Lower leg skin (tissue), 3 donors: ENCODE measurements at regions not wholly inside any gene's neighbourhood (a gene's known extent, or its start where the extent isn't known, plus 50 kb on each side); places are given as distances from the start of the nearest gene placed in this dataset.

ENCODE experiments used
- CTCF ChIP-seq, 3 donors: fragments of 450-650 bp; IDR thresholded peaks; one replicate each; pipeline ENCODE4 v1.5.1; 2016; ENCODE audit warnings: antibody characterized with exemption in 3 of 3, mild to moderate bottlenecking in 3 of 3, moderate library complexity in 2 of 3
- POLR2A ChIP-seq, 2 donors: fragments of 450-650 bp; IDR thresholded peaks; one replicate each; pipeline ENCODE4 v1.6.1; 2016 to 2017; ENCODE audit warnings: antibody characterized with exemption in 2 of 2, mild to moderate bottlenecking in 1 of 2, moderate library complexity in 1 of 2

- no peak for TF ChIP-seq CTCF (IDR thresholded peaks at IDR 0.05)
- TF ChIP-seq POLR2A (IDR thresholded peaks at IDR 0.05) = no peak
Measured at GRCh38 chr17:69975808-69976207, 99.2 kb upstream of the KCNJ16 start.
